ENCODE measurements at regions not wholly inside any gene's neighbourhood (a gene's known extent, or its start where the extent isn't known, plus 50 kb on each side); places are given as distances from the start of the nearest gene placed in this dataset.
A peak's percentile ranks its signal among the peaks of the same experiment; 100 is the strongest.
"Not testable (repeated sequence)": the region's sequence is repeated elsewhere in the genome, so short reads cannot be mapped to it uniquely, and the experiment has no call there.

DNA sequence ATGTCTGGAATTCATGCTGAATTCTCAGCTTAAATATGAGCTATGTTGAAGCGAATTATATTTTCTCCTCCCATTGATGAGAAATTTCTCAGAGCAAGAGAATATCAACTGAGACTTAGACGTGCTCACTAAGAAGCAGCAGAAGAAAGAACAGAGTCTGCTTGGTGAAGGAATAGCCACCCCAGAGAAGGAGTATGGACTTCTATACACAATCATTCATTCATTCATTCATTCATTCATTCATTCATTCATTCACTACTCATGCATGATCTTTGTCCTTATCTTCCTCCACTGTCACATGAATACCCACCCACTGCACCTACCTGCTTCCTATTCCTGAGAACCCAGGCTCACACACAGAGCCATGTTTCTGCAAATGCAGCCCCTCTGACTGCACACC lies 206.6 kb downstream of the DEPDC1B start:
- in situ Hi-C loops (cut with HindIII; ENCODE audit: low pct_unique_long_range_greater_than_20kb, low sequenced_read_pairs), result no loop called here
- DNase-seq (ENCODE audit: low read depth), result no peak

DNA sequence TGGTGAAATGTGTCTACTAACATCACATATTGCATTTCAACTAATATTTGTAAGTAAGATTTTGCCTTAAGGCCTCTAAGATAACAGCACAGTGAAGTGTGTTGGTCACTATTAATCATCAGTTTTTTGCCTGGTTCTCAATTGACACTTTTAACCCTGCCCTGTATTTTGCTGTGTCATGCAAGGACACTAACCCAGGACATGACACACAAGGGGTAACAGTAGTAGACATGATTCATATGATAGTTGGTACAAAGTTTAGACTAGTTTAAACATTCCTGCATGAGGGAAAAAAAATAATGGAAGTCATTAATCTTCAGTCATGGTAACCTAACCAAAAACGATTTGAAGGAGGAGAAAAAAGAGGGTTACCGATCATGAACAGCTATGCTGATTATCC lies 207.0 kb downstream of the DEPDC1B start:
- DNase-seq (ENCODE audit: low read depth), result peak; percentile 77
- in situ Hi-C loops (cut with HindIII; ENCODE audit: low pct_unique_long_range_greater_than_20kb, low sequenced_read_pairs), result no loop called here

GRCh38 chr5:60492358-60492757 lies 207.6 kb downstream of the DEPDC1B start:
- in situ Hi-C loops (cut with HindIII; ENCODE audit: low pct_unique_long_range_greater_than_20kb, low sequenced_read_pairs); DNase-seq (ENCODE audit: low read depth): not testable (repeated sequence)

DNA sequence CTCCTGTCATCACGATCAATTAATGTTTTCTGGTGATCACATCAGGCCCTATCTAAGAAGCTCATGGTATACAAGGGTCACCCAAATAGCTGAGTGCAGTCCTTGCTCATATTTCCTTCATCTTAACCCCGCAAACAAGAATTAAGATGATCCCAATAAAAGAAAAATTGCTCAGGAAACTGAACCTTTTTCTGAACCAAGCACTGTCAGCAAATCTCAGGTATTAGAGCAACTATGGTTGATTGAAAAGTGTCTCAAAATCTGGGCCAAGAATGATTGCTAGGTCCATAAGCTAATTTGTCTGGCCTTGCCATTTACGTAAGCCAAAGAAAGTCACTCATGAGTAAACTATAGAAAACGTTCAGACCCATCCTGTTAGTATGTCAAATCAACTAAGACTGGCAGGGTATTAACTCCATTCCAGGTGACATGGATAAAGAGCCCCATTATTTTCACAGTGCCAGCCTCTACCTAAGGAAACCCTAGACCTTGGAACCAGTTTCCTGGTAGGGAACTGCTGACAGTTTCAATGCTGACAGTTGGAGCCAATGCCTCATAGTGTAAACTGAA lies 209.3 kb downstream of the DEPDC1B start:
- in situ Hi-C loops (cut with HindIII; ENCODE audit: low pct_unique_long_range_greater_than_20kb, low sequenced_read_pairs), result no loop called here
- no peak for DNase-seq (ENCODE audit: low read depth)

DNA sequence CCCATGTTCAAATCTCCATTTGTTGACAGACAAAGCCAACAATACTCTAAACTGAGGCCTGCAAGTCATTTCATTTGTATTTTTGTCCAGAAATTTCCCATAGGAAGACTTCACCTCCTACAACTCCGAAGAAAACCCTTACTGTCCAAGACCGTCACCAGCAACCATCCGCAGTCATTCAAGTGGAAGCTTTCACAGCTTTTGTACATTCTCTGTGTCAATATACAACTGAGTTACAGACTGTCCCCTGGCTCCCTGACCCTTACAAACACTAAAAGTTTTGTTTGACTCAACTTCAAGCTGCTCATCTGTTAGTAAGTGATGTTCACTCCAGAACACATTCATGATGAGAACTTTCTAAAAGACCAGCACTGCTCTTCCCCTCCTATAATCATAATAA lies 210.1 kb downstream of the DEPDC1B start:
- DNase-seq (ENCODE audit: low read depth), result no peak
- in situ Hi-C loops (cut with HindIII; ENCODE audit: low pct_unique_long_range_greater_than_20kb, low sequenced_read_pairs), result no loop called here

DNA sequence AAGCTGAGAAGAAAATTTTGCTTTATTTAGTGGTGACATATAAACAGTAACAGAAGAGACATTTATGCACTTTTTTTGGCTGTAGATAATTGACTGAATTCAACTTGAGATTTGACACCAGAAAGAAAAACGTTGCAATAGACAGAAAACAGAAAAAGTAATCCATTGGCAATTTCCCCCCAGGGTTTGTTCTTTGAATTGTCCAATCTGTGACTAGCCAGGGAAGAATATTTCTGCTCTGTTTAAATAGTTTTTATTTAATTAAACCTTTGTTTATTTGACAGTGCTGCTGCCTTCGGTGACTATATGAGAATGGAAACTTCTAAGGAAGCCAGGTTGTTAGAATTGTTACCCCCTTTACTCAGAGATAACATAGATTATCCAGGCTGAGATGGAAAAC lies 210.6 kb downstream of the DEPDC1B start:
- in situ Hi-C loops (cut with HindIII; ENCODE audit: low pct_unique_long_range_greater_than_20kb, low sequenced_read_pairs), result no loop called here
- no peak for DNase-seq (ENCODE audit: low read depth)

DNA sequence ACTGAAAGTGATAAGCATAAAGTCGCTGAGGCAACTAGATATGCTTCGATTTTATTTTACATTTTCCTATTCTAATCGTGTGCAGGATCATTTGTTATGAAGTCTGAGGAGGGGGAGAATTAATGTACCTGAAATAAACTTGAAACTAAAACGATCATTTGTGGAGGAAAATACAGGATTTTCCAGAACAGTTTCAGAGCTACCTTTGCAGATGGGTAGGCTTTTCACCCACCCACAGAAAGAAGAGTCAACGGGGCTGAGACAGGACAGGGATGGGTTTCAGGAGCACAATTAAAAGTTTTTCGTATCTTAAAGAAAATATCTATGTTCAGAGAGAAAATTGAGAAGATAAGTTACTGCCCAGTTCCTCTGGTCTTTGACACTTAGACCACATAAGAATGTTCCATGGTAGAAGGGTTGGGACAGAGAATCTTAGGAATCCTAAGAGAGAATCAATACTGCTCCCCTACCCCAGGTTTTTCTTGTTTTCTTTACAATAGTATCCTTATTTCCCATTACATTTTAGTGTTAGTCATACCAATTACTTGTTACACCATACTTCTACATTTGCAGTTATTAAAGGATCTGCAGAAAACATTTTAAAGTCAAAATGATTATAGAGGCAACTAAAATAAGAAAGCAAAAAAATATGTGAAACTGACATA lies 211.4 kb downstream of the DEPDC1B start:
- in situ Hi-C loops (cut with HindIII; ENCODE audit: low pct_unique_long_range_greater_than_20kb, low sequenced_read_pairs), result no loop called here
- no peak for DNase-seq (ENCODE audit: low read depth)

- in situ Hi-C loops (cut with HindIII; ENCODE audit: low pct_unique_long_range_greater_than_20kb, low sequenced_read_pairs), result no loop called here
- DNase-seq (ENCODE audit: low read depth), result no peak
These were observed 212.0 kb downstream of the DEPDC1B start for GRCh38 chr5:60487885-60488442.

- DNase-seq (ENCODE audit: low read depth), result peak; percentile 22
- in situ Hi-C loops (cut with HindIII; ENCODE audit: low pct_unique_long_range_greater_than_20kb, low sequenced_read_pairs), result no loop called here
These were observed 212.5 kb downstream of the DEPDC1B start for GRCh38 chr5:60487476-60487875.

DNA sequence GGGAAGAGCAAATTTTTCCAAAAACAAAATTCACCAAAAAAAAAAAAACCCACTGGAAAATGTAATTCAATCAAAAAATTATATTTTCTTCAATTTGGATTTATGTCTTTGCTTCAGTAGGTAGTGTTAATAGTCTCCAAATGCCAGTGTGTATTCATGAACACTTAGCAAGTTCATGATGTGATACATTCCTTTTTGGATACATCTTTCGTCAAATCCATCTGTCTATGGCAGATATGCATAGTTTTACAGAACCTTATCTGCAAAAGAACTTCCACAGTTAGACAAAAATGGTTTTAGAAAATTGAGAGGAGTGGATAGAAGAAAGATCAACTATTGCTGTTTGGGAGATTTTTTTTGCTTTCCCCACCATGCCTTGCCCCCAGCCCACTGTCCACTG lies 214.6 kb downstream of the DEPDC1B start:
- DNase-seq (ENCODE audit: low read depth), result no peak
- in situ Hi-C loops (cut with HindIII; ENCODE audit: low pct_unique_long_range_greater_than_20kb, low sequenced_read_pairs), result no loop called here

- no peak for DNase-seq (ENCODE audit: low read depth)
- in situ Hi-C loops (cut with HindIII; ENCODE audit: low pct_unique_long_range_greater_than_20kb, low sequenced_read_pairs), result no loop called here
These were observed 216.9 kb downstream of the DEPDC1B start for GRCh38 chr5:60483050-60483449.

- in situ Hi-C loops (cut with HindIII; ENCODE audit: low pct_unique_long_range_greater_than_20kb, low sequenced_read_pairs), result no loop called here
These were observed 217.7 kb downstream of the DEPDC1B start for GRCh38 chr5:60482301-60482700.

DNA sequence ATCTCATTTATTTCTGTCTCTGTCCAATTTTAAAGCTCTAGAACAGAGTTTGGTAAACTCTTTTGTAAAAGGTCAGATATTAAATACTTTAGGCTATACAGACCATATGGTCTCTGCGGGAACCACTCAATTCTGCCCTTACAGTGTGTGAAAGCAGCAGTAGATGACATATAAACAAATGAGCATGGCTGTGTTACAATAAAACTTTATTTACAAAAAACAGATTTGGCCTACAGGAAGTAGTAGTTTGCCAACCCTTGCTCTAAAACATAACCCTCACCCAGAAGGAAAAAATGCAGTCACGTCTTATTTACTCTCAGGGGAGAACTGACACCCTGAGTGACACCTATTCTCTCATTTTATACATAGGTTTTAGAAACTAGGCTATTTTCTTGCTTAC lies 220.4 kb downstream of the DEPDC1B start:
- in situ Hi-C loops (cut with HindIII; ENCODE audit: low pct_unique_long_range_greater_than_20kb, low sequenced_read_pairs), result no loop called here
- no peak for DNase-seq (ENCODE audit: low read depth)

More at GRCh38 chr5:60482301-60482700, 217.7 kb downstream of the DEPDC1B start:
- no peak for DNase-seq (ENCODE audit: low read depth)

- no peak for DNase-seq (ENCODE audit: low read depth)
- in situ Hi-C loops (cut with HindIII; ENCODE audit: low pct_unique_long_range_greater_than_20kb, low sequenced_read_pairs), result no loop called here
These were observed 222.1 kb downstream of the DEPDC1B start for GRCh38 chr5:60477849-60478248.

DNA sequence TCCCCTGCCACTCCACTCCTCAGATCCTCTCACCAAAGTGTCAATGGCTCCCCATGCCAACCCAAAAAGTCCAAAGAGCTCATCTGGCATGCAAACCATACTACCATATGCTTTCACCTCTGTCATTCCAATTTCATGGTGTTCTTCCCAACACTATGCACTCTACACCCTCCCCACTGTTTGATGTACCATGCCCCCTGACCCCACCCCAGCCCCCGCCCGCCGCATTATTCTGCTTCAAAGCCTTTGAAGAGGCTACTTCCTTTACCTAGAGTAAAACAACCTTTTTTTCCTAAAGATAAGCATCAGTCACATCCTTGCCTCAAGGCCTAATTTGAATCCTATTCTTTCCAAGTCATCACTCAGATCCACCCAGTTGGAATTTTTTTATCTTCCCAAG lies 226.3 kb downstream of the DEPDC1B start:
- in situ Hi-C loops (cut with HindIII; ENCODE audit: low pct_unique_long_range_greater_than_20kb, low sequenced_read_pairs), result no loop called here
- no peak for DNase-seq (ENCODE audit: low read depth)

- DNase-seq (ENCODE audit: low read depth); in situ Hi-C loops (cut with HindIII; ENCODE audit: low pct_unique_long_range_greater_than_20kb, low sequenced_read_pairs): not testable (repeated sequence)
These were observed 226.9 kb downstream of the DEPDC1B start for GRCh38 chr5:60473027-60473426.

- in situ Hi-C loops (cut with HindIII; ENCODE audit: low pct_unique_long_range_greater_than_20kb, low sequenced_read_pairs), result no loop called here
- no peak for DNase-seq (ENCODE audit: low read depth)
These were observed 229.1 kb downstream of the DEPDC1B start for GRCh38 chr5:60470881-60471280.

- in situ Hi-C loops (cut with HindIII; ENCODE audit: low pct_unique_long_range_greater_than_20kb, low sequenced_read_pairs), result no loop called here
- DNase-seq (ENCODE audit: low read depth), result no peak
These were observed 230.7 kb downstream of the DEPDC1B start for GRCh38 chr5:60469286-60469685.

- DNase-seq (ENCODE audit: low read depth), result peak; percentile 64
- in situ Hi-C loops (cut with HindIII; ENCODE audit: low pct_unique_long_range_greater_than_20kb, low sequenced_read_pairs), result no loop called here
These were observed 236.6 kb downstream of the DEPDC1B start for GRCh38 chr5:60463179-60463868.
